ENCODE measurements at regions not wholly inside any gene's neighbourhood (a gene's known extent, or its start where the extent isn't known, plus 50 kb on each side); places are given as distances from the start of the nearest gene placed in this dataset.

DNA sequence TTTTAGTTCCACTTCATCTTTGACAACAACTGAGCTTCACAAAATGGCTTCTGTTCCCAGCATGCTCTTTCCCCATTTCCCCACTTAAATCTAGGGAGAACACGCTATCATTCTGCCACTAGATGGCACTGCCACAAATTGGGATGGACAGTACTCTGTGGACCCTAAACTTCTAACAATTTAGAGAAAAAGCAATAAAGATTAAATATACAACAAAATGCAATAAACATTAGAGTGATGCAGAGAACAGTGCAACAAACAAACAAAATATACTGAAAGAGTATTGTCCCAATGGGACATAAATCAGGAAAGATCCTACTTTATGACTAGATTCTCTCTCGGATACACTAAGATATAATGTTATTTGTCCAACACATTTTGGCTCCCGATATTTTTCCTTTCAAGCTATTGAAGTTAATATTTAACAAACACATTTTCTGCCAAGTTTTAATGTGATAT, 169.7 kb upstream of the TMCO5A start:
- DNase-seq = no peak
- no CpG with 5 or more reads among the region's 3 CpGs for WGBS (ENCODE audit: extremely low coverage, insufficient read length, low lambda C conversion rate)
- H3K36me3 Mint-ChIP-seq (ENCODE audit: insufficient read depth in 1 of 3, low read depth in 3 of 3) = no peaks in the 10 kb centered on the region
- no peaks in the 10 kb centered on the region for H3K4me1 ChIP-seq (ENCODE audit: insufficient read depth, low read length)
- TF ChIP-seq, protein P1, sequence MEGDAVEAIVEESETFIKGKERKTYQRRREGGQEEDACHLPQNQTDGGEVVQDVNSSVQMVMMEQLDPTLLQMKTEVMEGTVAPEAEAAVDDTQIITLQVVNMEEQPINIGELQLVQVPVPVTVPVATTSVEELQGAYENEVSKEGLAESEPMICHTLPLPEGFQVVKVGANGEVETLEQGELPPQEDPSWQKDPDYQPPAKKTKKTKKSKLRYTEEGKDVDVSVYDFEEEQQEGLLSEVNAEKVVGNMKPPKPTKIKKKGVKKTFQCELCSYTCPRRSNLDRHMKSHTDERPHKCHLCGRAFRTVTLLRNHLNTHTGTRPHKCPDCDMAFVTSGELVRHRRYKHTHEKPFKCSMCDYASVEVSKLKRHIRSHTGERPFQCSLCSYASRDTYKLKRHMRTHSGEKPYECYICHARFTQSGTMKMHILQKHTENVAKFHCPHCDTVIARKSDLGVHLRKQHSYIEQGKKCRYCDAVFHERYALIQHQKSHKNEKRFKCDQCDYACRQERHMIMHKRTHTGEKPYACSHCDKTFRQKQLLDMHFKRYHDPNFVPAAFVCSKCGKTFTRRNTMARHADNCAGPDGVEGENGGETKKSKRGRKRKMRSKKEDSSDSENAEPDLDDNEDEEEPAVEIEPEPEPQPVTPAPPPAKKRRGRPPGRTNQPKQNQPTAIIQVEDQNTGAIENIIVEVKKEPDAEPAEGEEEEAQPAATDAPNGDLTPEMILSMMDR (conservative IDR thresholded peaks at IDR 0.05) = peak; percentile 74
- H2AFZ ChIP-seq (ENCODE audit: low read length) = no peak overlapping the region
- no peak overlapping the region for H3K14ac ChIP-seq (ENCODE audit: insufficient read depth, low read length)
- H2BK12ac ChIP-seq (ENCODE audit: insufficient read length, low read depth, low read length) = no peak overlapping the region
- H3K23me2 ChIP-seq (ENCODE audit: insufficient read length, low read depth, low read length, poor library complexity, severe bottlenecking) = peaks cover 2% of the 10 kb centered on the region
- H3K27ac ChIP-seq (ENCODE audit: insufficient read length, low read depth, low read length) = no peak overlapping the region
- H3K79me2 ChIP-seq (ENCODE audit: insufficient read depth, low read length) = no peaks in the 10 kb centered on the region
- H2BK5ac ChIP-seq (ENCODE audit: insufficient read length, low read length) = no peak overlapping the region
- H3K56ac ChIP-seq (ENCODE audit: insufficient read length, low read depth, low read length) = no peak overlapping the region
- no peak overlapping the region for H3K4me2 ChIP-seq (ENCODE audit: insufficient read depth, insufficient read length, low read length)
- H3K9me3 ChIP-seq (ENCODE audit: control insufficient read depth, low read depth, low read length) = no peaks in the 10 kb centered on the region
- no peak overlapping the region for H4K91ac ChIP-seq (ENCODE audit: insufficient read length, low read depth, low read length)
- H3K27ac Mint-ChIP-seq = no peak overlapping the region
- H4K8ac ChIP-seq (replicated peaks; ENCODE audit: insufficient read length, low read depth, low read length) = no peak overlapping the region
- no peaks in the 10 kb centered on the region for H3K4me1 Mint-ChIP-seq
- H4K20me1 ChIP-seq (ENCODE audit: control insufficient read depth, insufficient read depth, insufficient read length) = no peaks in the 10 kb centered on the region
- no peak overlapping the region for H2BK120ac ChIP-seq (ENCODE audit: low read depth, low read length, poor library complexity, severe bottlenecking)
- no peak overlapping the region for H3K4ac ChIP-seq (ENCODE audit: low read depth, low read length)
- no peak overlapping the region for H2BK20ac ChIP-seq (ENCODE audit: low read depth, low read length, poor library complexity, severe bottlenecking)
- no peak overlapping the region for H2AK5ac ChIP-seq (ENCODE audit: insufficient read length, low read length)
- H3K27me3 Mint-ChIP-seq (ENCODE audit: low read depth) = no peaks in the 10 kb centered on the region; the same call in 1 of the 2 replicates
- no peak overlapping the region for H3K18ac ChIP-seq (ENCODE audit: insufficient read length, low read depth, low read length)
- no peak overlapping the region for H3K23ac ChIP-seq (ENCODE audit: insufficient read length, low read depth, low read length)
- H3K9me3 Mint-ChIP-seq = no peaks in the 10 kb centered on the region
- no peak overlapping the region for H3K4me3 Mint-ChIP-seq
- no peak overlapping the region for H3K9ac ChIP-seq (ENCODE audit: extremely low read depth, insufficient read length, low read length)
- no peak overlapping the region for H2BK15ac ChIP-seq (ENCODE audit: low read depth, low read length)
- H4K5ac ChIP-seq (ENCODE audit: insufficient read length, low read depth, low read length) = no peak overlapping the region
- H3T11ph ChIP-seq (ENCODE audit: low read length) = no peak overlapping the region
- no peaks in the 10 kb centered on the region for H3K79me1 ChIP-seq (ENCODE audit: insufficient read depth, low read depth, low read length, poor library complexity, severe bottlenecking)
- no peaks in the 10 kb centered on the region for H3K27me3 ChIP-seq (ENCODE audit: insufficient read depth, low read length)
